ENCODE measurements at regions not wholly inside any gene's neighbourhood (a gene's known extent, or its start where the extent isn't known, plus 50 kb on each side); places are given as distances from the start of the nearest gene placed in this dataset.

GRCh38 chr9:16996901-16997491 is 126.5 kb upstream of the BNC2 start:
- H3K27me3 Mint-ChIP-seq (ENCODE audit: low read depth) = no peaks in the 10 kb centered on the region
- H3K4me3 Mint-ChIP-seq (ENCODE audit: unreplicated experiment) = no peak overlapping the region
- peaks cover 32% of the 10 kb centered on the region for H3K9me3 Mint-ChIP-seq (ENCODE audit: low read depth)
- DNase-seq (ENCODE audit: low spot score) = no peak
- peaks cover 7% of the 10 kb centered on the region for H3K4me1 Mint-ChIP-seq (ENCODE audit: low read depth)
- H3K36me3 Mint-ChIP-seq (ENCODE audit: low read depth) = peaks cover 10% of the 10 kb centered on the region
- no peak overlapping the region for H3K27ac Mint-ChIP-seq (ENCODE audit: unreplicated experiment)
- TF ChIP-seq CTCF (IDR thresholded peaks at IDR 0.05) = no peak

- H3K27me3 Mint-ChIP-seq (ENCODE audit: low read depth) = no peaks in the 10 kb centered on the region
- H3K27ac Mint-ChIP-seq (ENCODE audit: unreplicated experiment) = no peak overlapping the region
- peaks cover 20% of the 10 kb centered on the region for H3K9me3 Mint-ChIP-seq (ENCODE audit: low read depth)
- no peak for DNase-seq (ENCODE audit: low spot score)
- no peak overlapping the region for H3K4me3 Mint-ChIP-seq (ENCODE audit: unreplicated experiment)
- no peak for TF ChIP-seq CTCF (IDR thresholded peaks at IDR 0.05)
- H3K36me3 Mint-ChIP-seq (ENCODE audit: low read depth) = peaks cover 10% of the 10 kb centered on the region
- H3K4me1 Mint-ChIP-seq (ENCODE audit: low read depth) = peaks cover 17% of the 10 kb centered on the region
Observed at GRCh38 chr9:16992138-16992537, 121.7 kb upstream of the BNC2 start.

DNA sequence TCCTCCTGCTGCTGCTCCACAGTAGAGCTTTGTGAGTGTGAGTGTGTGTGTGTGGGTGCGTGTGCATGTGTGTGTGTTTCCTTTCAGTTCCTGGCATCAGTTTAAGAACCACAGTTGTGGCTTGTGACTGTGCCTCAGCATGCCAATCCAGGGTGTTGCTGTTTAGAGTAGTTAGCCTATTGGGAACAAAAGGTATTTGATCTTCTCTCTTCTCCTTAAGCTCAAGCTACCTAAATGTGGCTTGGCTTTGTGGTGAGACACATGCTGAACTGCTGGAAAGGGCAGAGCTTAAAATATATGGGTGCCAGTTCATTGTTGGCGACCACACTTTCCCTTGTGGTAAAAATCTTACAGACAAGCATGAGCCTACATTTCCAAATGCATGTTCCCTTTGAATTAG is 116.6 kb upstream of the BNC2 start:
- Mint-ChIP-seq H3K36me3 (ENCODE audit: low read depth) (no peaks in the 10 kb centered on the region), H3K9me3 (ENCODE audit: low read depth) (no peaks in the 10 kb centered on the region), H3K27ac (ENCODE audit: unreplicated experiment) (peak overlapping the region; percentile 93), H3K4me1 (ENCODE audit: low read depth) (peaks cover 42% of the 10 kb centered on the region), H3K27me3 (ENCODE audit: low read depth) (no peaks in the 10 kb centered on the region), H3K4me3 (ENCODE audit: unreplicated experiment) (no peak overlapping the region)
- DNase-seq (ENCODE audit: low spot score) = no peak
- no peak for TF ChIP-seq CTCF (IDR thresholded peaks at IDR 0.05)

DNA sequence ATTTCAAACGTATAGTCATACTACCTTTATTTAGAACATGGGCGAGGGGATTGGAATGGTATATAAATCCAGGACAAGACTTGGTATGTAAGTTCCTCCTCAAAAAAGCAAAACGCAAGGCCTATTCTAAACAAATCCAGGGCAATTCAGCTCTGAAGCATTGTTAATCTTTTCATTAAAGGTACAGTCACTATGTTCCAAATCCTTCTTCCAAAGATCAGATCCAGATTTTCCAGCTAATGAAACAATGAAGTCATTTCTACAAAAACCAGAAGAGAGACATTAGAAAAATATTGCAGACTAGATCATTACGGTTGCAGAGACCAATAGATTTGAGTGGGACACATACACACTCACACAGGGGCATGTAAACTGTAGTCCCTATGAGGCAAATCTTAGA is 116.1 kb upstream of the BNC2 start:
- peak overlapping the region; percentile 93 for H3K27ac Mint-ChIP-seq (ENCODE audit: unreplicated experiment)

DNA sequence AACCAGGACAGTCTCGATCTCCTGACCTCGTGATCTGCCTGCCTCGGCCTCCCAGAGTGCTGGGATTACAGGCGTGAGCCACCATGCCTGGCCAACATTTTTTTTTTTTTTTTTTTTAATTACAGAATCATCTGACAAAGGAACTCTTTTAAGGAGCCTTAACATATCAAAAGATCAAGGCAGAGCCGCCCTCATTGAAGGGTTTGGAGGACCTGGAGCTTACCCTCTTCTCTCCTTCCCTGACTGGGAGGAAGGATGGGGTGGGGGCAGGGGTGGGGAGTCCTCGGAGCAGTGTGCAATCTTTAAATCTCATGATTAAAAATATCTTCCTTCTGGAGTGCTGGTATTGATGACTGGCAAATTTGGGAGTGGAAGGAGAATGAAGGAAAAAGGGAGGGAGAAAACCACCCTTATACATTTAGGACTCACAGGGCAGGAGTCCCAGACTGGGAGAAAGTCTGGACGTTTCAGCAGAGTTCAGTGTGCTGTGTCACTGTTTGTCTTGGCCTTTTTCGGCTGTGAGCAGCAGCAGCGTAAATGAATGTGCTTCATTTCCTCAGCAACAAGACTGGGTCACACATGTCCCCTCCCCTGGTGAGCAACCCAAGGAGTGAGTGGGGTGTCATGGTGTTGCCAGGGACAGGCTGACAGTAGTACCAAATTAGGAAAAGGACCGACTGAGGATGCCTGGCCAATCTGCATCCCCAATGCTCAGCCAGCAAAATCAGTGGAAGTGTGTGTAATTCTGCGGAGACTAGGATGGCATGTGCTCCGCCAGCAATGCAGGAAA is 115.3 kb upstream of the BNC2 start:
- no peaks in the 10 kb centered on the region for H3K27me3 Mint-ChIP-seq (ENCODE audit: low read depth)
- TF ChIP-seq CTCF (IDR thresholded peaks at IDR 0.05) = no peak
- peak overlapping the region; percentile 93 for H3K27ac Mint-ChIP-seq (ENCODE audit: unreplicated experiment)
- H3K4me1 Mint-ChIP-seq (ENCODE audit: low read depth) = peaks cover 36% of the 10 kb centered on the region
- no peaks in the 10 kb centered on the region for H3K36me3 Mint-ChIP-seq (ENCODE audit: low read depth)
- H3K4me3 Mint-ChIP-seq (ENCODE audit: unreplicated experiment) = peak overlapping the region; percentile 57
- no peak for DNase-seq (ENCODE audit: low spot score)
- no peaks in the 10 kb centered on the region for H3K9me3 Mint-ChIP-seq (ENCODE audit: low read depth)

More for the DNA sequence above, 116.1 kb upstream of the BNC2 start:
- Mint-ChIP-seq H3K4me3 (ENCODE audit: unreplicated experiment) (no peak overlapping the region), H3K36me3 (ENCODE audit: low read depth) (no peaks in the 10 kb centered on the region), H3K9me3 (ENCODE audit: low read depth) (no peaks in the 10 kb centered on the region), H3K4me1 (ENCODE audit: low read depth) (peaks cover 37% of the 10 kb centered on the region), H3K27me3 (ENCODE audit: low read depth) (no peaks in the 10 kb centered on the region)
- no peak for DNase-seq (ENCODE audit: low spot score)
- no peak for TF ChIP-seq CTCF (IDR thresholded peaks at IDR 0.05)
